ENCODE measurements at regions not wholly inside any gene's neighbourhood (a gene's known extent, or its start where the extent isn't known, plus 50 kb on each side); places are given as distances from the start of the nearest gene placed in this dataset.

DNA sequence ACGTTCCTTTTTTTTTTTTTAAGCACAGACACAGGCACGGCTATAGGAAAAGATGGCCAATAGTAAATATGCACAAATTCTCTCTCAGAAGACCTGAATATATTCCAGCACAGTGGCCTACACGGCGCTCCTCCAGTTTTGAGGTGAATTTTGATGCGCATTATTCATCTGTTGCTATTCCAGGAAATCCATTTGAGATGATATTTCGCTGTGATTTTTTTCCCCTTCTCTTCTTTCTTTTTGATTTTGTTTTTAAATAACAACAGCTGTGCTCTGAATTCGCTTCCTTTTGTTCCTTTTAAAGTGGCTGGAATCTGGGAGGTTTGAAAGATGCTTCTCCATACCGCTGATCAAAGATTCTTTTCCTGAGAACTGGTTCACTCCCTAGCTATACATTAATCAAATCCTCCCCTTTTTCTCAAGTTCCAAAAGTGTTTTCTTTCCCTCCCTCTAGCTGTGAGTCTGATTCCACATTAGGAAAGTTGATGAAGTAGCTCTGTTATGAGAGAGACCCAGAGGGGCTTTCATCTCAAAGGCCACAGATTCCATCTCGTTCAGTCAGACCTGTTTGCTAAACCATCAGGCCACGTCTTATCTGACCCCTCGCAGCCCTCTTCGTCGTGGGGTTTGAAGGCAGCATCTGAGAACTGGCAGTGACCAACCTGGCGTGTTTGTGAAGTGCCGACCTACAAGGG, 602.7 kb upstream of the NRP1 start:
- no peak overlapping the region for H3K4me3 ChIP-seq (replicated peaks; ENCODE audit: low read depth, low read length)
- TF ChIP-seq, protein P1, sequence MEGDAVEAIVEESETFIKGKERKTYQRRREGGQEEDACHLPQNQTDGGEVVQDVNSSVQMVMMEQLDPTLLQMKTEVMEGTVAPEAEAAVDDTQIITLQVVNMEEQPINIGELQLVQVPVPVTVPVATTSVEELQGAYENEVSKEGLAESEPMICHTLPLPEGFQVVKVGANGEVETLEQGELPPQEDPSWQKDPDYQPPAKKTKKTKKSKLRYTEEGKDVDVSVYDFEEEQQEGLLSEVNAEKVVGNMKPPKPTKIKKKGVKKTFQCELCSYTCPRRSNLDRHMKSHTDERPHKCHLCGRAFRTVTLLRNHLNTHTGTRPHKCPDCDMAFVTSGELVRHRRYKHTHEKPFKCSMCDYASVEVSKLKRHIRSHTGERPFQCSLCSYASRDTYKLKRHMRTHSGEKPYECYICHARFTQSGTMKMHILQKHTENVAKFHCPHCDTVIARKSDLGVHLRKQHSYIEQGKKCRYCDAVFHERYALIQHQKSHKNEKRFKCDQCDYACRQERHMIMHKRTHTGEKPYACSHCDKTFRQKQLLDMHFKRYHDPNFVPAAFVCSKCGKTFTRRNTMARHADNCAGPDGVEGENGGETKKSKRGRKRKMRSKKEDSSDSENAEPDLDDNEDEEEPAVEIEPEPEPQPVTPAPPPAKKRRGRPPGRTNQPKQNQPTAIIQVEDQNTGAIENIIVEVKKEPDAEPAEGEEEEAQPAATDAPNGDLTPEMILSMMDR (IDR thresholded peaks at IDR 0.05; ENCODE audit: low read depth, low read length, missing control alignments), result no peak
- no peak for DNase-seq (ENCODE audit: extremely low read depth, low read depth)

DNA sequence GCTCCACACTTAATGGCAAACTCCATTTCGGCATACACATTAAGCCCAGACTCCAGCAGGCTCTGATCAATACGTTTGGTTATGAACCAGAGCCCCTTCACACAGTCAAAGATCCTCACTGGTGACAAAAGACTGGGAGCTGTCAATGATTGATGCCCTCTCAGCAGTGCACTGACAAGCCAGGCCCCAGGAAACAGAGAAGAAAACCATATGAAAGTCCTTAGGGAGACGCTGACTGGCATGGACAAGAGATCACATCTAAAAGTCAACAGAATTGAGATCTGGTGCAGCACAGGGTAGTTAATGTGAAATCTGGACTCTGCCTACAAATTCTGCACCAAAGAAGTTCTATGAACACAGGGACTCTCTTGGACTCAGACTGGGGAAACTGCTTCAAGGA, 600.9 kb upstream of the NRP1 start:
- no peak for DNase-seq (ENCODE audit: extremely low read depth, low read depth)
- TF ChIP-seq, protein P1 (IDR thresholded peaks at IDR 0.05; ENCODE audit: low read depth, low read length, missing control alignments), result no peak
- H3K4me3 ChIP-seq (replicated peaks; ENCODE audit: low read depth, low read length), result no peak overlapping the region

DNA sequence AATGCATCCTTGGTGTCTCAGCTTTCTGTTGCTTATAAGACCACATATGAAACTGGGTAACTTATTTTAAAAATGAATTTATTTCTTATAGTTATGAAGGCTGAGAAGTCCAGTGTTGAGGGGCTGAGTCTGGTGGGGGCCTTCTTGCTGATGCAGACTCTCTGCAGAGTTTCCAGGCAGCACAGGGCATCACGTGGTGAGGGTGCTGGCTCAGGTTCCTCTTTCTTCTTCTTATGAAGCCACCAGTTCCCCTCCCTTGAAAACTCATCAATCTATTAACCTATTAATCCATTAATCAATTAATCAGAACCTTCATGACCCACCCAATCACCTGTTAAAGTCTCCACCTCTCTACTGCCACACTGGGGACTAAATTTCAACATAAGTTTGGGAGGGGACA, 595.6 kb upstream of the NRP1 start:
- no peak overlapping the region for H3K4me3 ChIP-seq (replicated peaks; ENCODE audit: low read depth, low read length)

DNA sequence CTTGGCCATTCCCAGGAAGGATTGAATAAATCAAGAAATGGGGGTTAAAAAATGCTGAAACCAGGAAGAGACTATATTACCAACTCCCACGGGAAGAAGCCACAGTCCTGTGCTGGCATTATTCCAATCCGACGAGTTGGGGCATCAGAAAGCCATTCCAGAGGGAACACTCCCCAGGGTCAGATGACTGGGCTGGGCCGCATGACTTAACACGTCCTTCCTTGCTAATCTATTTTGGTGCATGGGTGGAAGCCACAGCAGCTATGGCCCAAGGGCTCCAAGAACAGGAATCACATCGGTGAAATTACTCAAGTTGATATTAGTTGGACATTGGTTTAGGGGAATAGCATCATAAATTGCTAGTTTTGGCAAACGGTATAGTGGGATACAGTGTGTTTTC, 592.9 kb upstream of the NRP1 start:
- TF ChIP-seq, protein P1 (IDR thresholded peaks at IDR 0.05; ENCODE audit: low read depth, low read length, missing control alignments), result no peak
- no peak overlapping the region for H3K4me3 ChIP-seq (replicated peaks; ENCODE audit: low read depth, low read length)
- no peak for DNase-seq (ENCODE audit: extremely low read depth, low read depth)

More for the DNA sequence above, 595.6 kb upstream of the NRP1 start:
- TF ChIP-seq, protein P1 (IDR thresholded peaks at IDR 0.05; ENCODE audit: low read depth, low read length, missing control alignments), result no peak
- no peak for DNase-seq (ENCODE audit: extremely low read depth, low read depth)

DNA sequence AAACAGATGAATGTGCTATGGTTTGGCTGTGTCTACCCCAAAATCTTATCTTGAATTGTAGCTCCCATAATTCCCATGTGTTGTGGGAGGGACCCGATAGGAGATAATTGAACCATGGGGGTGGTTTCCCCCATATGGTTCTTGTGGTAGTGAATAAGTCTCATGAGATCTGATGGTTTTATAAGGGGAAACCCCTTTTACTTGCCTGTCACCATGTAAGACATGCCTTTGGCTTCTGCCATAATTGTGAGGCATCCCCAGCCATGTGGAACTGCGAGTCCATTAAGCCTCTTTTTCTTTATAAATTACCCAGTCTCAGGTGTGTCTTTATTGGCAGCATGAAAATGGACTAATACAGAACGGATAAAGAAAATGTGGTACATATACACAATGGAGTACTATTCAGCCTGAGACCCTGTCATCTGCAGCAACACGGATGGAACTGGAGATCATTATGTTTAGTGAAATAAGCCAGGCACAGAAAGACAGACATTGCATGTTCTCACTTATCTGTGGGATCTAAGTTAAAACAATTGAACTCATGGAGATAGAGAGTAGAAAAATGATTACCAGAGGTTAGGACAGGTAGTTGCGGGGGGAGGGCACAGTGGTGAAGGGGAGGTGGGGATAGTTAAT, 587.6 kb upstream of the NRP1 start:
- no peak overlapping the region for H3K4me3 ChIP-seq (replicated peaks; ENCODE audit: low read depth, low read length)
- no peak for DNase-seq (ENCODE audit: extremely low read depth, low read depth)
- TF ChIP-seq, protein P1 (IDR thresholded peaks at IDR 0.05; ENCODE audit: low read depth, low read length, missing control alignments), result no peak

DNA sequence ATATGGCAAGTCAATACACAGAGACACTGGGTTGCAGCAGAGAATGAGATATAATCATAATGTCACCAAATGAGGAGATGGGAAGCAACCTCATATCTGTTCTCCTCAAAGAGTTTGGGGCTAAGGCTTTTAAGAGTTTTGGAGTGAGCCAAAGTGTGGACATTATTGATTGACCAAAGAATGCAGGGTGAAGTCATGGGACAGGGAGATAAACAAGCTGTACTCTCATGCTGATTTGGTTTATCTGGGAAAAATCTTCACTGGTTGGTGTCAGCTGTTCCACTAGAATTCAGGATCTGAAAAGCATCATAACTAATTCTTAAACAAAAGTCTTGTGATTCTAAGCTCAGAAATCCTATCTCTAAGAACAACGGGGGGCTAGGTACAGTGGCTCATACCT, 585.9 kb upstream of the NRP1 start:
- TF ChIP-seq, protein P1 (IDR thresholded peaks at IDR 0.05; ENCODE audit: low read depth, low read length, missing control alignments), result no peak
- no peak for DNase-seq (ENCODE audit: extremely low read depth, low read depth)
- no peak overlapping the region for H3K4me3 ChIP-seq (replicated peaks; ENCODE audit: low read depth, low read length)
